H9 (cell line): ENCODE measurements at regions not wholly inside any gene's neighbourhood (a gene's known extent, or its start where the extent isn't known, plus 50 kb on each side); places are given as distances from the start of the nearest gene placed in this dataset.

Source experiments
- DNase-seq: peaks from one replicate; pipeline ENCODE4 v3.0.0-alpha.2; 2017
- H2AFZ ChIP-seq: one replicate; pipeline ENCODE4 v1.6.1; 2013; ENCODE audit warnings: mild to moderate bottlenecking, low read length, control low read depth, moderate library complexity
- H2AK5ac ChIP-seq: 2 replicates; pipeline ENCODE4 v1.6.1; 2013; ENCODE audit warnings: low read length, control low read depth, mixed read lengths; ENCODE audit not compliant: insufficient read length
- H2BK120ac ChIP-seq: one replicate; pipeline ENCODE4 v1.6.1; 2013; ENCODE audit warnings: low read depth, mild to moderate bottlenecking, low read length, control low read depth, inconsistent platforms; ENCODE audit not compliant: poor library complexity, severe bottlenecking
- H2BK12ac ChIP-seq: 2 replicates; pipeline ENCODE4 v1.6.1; 2013; ENCODE audit warnings: low read length, control low read depth, mixed read lengths, low read depth; ENCODE audit not compliant: insufficient read length
- H2BK15ac ChIP-seq: 2 replicates; pipeline ENCODE4 v1.6.1; 2013; ENCODE audit warnings: low read depth, low read length, control low read depth
- H2BK20ac ChIP-seq: one replicate; pipeline ENCODE4 v1.6.1; 2013; ENCODE audit warnings: low read depth, mild to moderate bottlenecking, low read length, control low read depth, inconsistent platforms; ENCODE audit not compliant: poor library complexity, severe bottlenecking
- H2BK5ac ChIP-seq: 2 replicates; pipeline ENCODE4 v1.6.1; 2013; ENCODE audit warnings: low read length, control low read depth, mixed read lengths; ENCODE audit not compliant: insufficient read length
- H3K14ac ChIP-seq: 2 replicates; pipeline ENCODE4 v1.6.1; 2013; ENCODE audit warnings: low read length, control low read depth; ENCODE audit not compliant: insufficient read depth
- H3K18ac ChIP-seq: 2 replicates; pipeline ENCODE4 v1.6.1; 2013; ENCODE audit warnings: low read depth, mild to moderate bottlenecking, mixed read lengths, low read length, control low read depth; ENCODE audit not compliant: insufficient read length
- H3K23ac ChIP-seq: 2 replicates; pipeline ENCODE4 v1.6.1; 2013; ENCODE audit warnings: low read length, control low read depth, mixed read lengths, low read depth; ENCODE audit not compliant: insufficient read length
- H3K23me2 ChIP-seq: 2 replicates; pipeline ENCODE4 v1.6.1; 2013; ENCODE audit warnings: low read depth, mild to moderate bottlenecking, mixed read lengths, low read length, control low read depth; ENCODE audit not compliant: insufficient read length, poor library complexity, severe bottlenecking
- H3K27ac ChIP-seq: 2 replicates; pipeline ENCODE4 v1.5.1; 2013; ENCODE audit warnings: low read length, control low read depth, mixed read lengths, low read depth; ENCODE audit not compliant: insufficient read length
- H3K27me3 ChIP-seq: 2 replicates; pipeline ENCODE4 v1.6.1; 2013; ENCODE audit warnings: low read length, control low read depth, inconsistent platforms; ENCODE audit not compliant: insufficient read depth
- H3K4ac ChIP-seq: 2 replicates; pipeline ENCODE4 v1.6.1; 2013; ENCODE audit warnings: low read depth, mild to moderate bottlenecking, control low read depth, inconsistent platforms, low read length, moderate library complexity
- H3K4me1 ChIP-seq: 2 replicates; pipeline ENCODE4 v1.6.1; 2013; ENCODE audit warnings: low read length, control low read depth, inconsistent platforms; ENCODE audit not compliant: insufficient read depth
- H3K4me2 ChIP-seq: 2 replicates; pipeline ENCODE4 v1.6.1; 2013; ENCODE audit warnings: low read length, control low read depth, mixed read lengths; ENCODE audit not compliant: insufficient read length, insufficient read depth
- H3K56ac ChIP-seq: 2 replicates; pipeline ENCODE4 v1.6.1; 2013; ENCODE audit warnings: low read depth, mild to moderate bottlenecking, mixed read lengths, low read length, control low read depth; ENCODE audit not compliant: insufficient read length
- H3K79me1 ChIP-seq: 2 replicates; pipeline ENCODE4 v1.6.1; 2013; ENCODE audit warnings: low read depth, mild to moderate bottlenecking, moderate library complexity, low read length, control low read depth, inconsistent platforms; ENCODE audit not compliant: insufficient read depth, poor library complexity, severe bottlenecking
- H3K79me2 ChIP-seq: 2 replicates; pipeline ENCODE4 v1.6.1; 2013; ENCODE audit warnings: low read length, control low read depth, inconsistent platforms; ENCODE audit not compliant: insufficient read depth
- H3K9ac ChIP-seq: 2 replicates; pipeline ENCODE4 v1.6.1; 2013; ENCODE audit warnings: low read length, control low read depth, mixed read lengths; ENCODE audit not compliant: insufficient read length; ENCODE audit errors: extremely low read depth
- H3K9me3 ChIP-seq: one replicate; pipeline ENCODE4 v1.6.1; 2013; ENCODE audit warnings: low read depth, low read length, inconsistent platforms; ENCODE audit not compliant: control insufficient read depth
- H3T11ph ChIP-seq: one replicate; pipeline ENCODE4 v1.6.1; 2013; ENCODE audit warnings: mild to moderate bottlenecking, low read length, control low read depth, inconsistent platforms
- H4K20me1 ChIP-seq: one replicate; pipeline ENCODE4 v1.6.1; 2013; ENCODE audit not compliant: control insufficient read depth, insufficient read length, insufficient read depth
- H4K5ac ChIP-seq: 2 replicates; pipeline ENCODE4 v1.6.1; 2013; ENCODE audit warnings: low read depth, mild to moderate bottlenecking, mixed read lengths, low read length, control low read depth; ENCODE audit not compliant: insufficient read length
- H4K8ac ChIP-seq: replicated peaks from 2 replicates; pipeline ENCODE4 v1.6.1; 2013; ENCODE audit warnings: low read length, control low read depth, mixed read lengths, low read depth; ENCODE audit not compliant: insufficient read length
- H4K91ac ChIP-seq: 2 replicates; pipeline ENCODE4 v1.6.1; 2013; ENCODE audit warnings: low read depth, mild to moderate bottlenecking, moderate library complexity, mixed read lengths, low read length, control low read depth; ENCODE audit not compliant: insufficient read length
- H3K27ac Mint-ChIP-seq, 3 experiments: 2 replicates in 2 of 3; 3 replicates in 1 of 3; pipeline ENCODE4 v1.8.0; 2020 to 2021; ENCODE audit warnings: mixed read lengths in 3 of 3, mild to moderate bottlenecking in 1 of 3, moderate library complexity in 1 of 3
- H3K27me3 Mint-ChIP-seq: 2 replicates; pipeline ENCODE4 v1.8.0; 2021; ENCODE audit warnings: low read depth, mild to moderate bottlenecking, moderate library complexity, mixed read lengths
- H3K36me3 Mint-ChIP-seq, 3 experiments: 2 replicates in 2 of 3; 3 replicates in 1 of 3; pipeline ENCODE4 v1.8.0; 2020 to 2021; ENCODE audit warnings: low read depth in 3 of 3, mixed read lengths in 3 of 3; ENCODE audit not compliant: insufficient read depth in 1 of 3
- H3K4me1 Mint-ChIP-seq, 2 experiments: 2 replicates each; pipeline ENCODE4 v1.8.0; 2020; ENCODE audit warnings: mixed read lengths in 2 of 2
- H3K4me3 Mint-ChIP-seq, 2 experiments: 2 replicates in 1 of 2; 3 replicates in 1 of 2; pipeline ENCODE4 v1.8.0; 2020 to 2021; ENCODE audit warnings: mild to moderate bottlenecking in 2 of 2, mixed read lengths in 2 of 2, moderate library complexity in 1 of 2
- H3K9me3 Mint-ChIP-seq, 2 experiments: 2 replicates in 1 of 2; 3 replicates in 1 of 2; pipeline ENCODE4 v1.8.0; 2020; ENCODE audit warnings: mild to moderate bottlenecking in 2 of 2, mixed read lengths in 2 of 2, moderate library complexity in 1 of 2
- WGBS: extraction: QIAGEN DNeasy Blood & Tissue Kit; methylation state at CpG from one replicate; pipeline ENCODE4 v1.1.7; 2013; ENCODE audit warnings: missing lambda C conversion rate, low lambda C conversion rate, mixed read lengths; ENCODE audit not compliant: insufficient read length; ENCODE audit errors: extremely low coverage; 5-methylcytosine and 5-hydroxymethylcytosine counted together
- TF ChIP-seq, protein P1 (sequence below): fragments of 200-600 bp; sonication (generic); conservative IDR thresholded peaks from 3 replicates; pipeline ENCODE4 v1.8.0; 2021; ENCODE audit warnings: antibody characterized with exemption, mild to moderate bottlenecking

DNA sequence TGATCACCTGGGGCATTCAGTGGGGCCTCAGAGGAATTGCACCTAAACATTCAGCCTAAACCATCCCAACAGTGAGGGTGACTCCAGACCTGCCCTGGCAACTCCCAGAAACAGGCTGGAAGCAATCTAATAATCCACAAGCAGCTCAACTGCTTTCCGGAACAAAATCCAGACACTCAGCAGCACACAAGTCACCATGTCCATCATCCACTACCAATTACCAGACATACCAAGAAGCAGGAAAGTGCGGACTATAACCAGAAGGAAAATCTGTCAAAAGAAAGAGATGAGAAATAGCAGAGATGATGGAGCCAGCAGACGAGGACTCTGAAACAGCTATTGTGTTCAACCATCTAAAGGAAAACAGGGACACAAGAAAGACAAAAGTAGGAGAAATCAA is 342.6 kb upstream of the ZMIZ1 start:
- Histone ChIP-seq H4K20me1 (no peaks in the 10 kb centered on the region), H3K23me2 (no peaks in the 10 kb centered on the region), H4K8ac (no peak overlapping the region), H3K27ac (no peak overlapping the region), H2AK5ac (no peak overlapping the region), H3K4ac (no peak overlapping the region), H3K9me3 (no peaks in the 10 kb centered on the region), H3K23ac (no peak overlapping the region), H2AFZ (no peak overlapping the region), H3K79me1 (no peaks in the 10 kb centered on the region), H3K4me1 (no peaks in the 10 kb centered on the region), H4K91ac (no peak overlapping the region), H2BK5ac (no peak overlapping the region), H2BK12ac (no peak overlapping the region), H3K4me2 (no peak overlapping the region), H3K18ac (no peak overlapping the region), H3T11ph (no peak overlapping the region), H4K5ac (no peak overlapping the region), H2BK120ac (no peak overlapping the region), H3K56ac (no peak overlapping the region), H3K79me2 (no peaks in the 10 kb centered on the region), H3K14ac (no peak overlapping the region), H2BK20ac (no peak overlapping the region), H3K9ac (no peak overlapping the region), H3K27me3 (no peaks in the 10 kb centered on the region; the same call in 1 of the 2 replicates), H2BK15ac (no peak overlapping the region)
- Mint-ChIP-seq H3K9me3 (no peaks in the 10 kb centered on the region), H3K36me3 (no peaks in the 10 kb centered on the region), H3K27ac (no peak overlapping the region), H3K4me3 (no peak overlapping the region), H3K4me1 (no peaks in the 10 kb centered on the region), H3K27me3 (peaks cover 45% of the 10 kb centered on the region)
- WGBS: no CpG with 5 or more reads among the region's 3 CpGs
- DNase-seq: no peak
- TF ChIP-seq, protein P1, sequence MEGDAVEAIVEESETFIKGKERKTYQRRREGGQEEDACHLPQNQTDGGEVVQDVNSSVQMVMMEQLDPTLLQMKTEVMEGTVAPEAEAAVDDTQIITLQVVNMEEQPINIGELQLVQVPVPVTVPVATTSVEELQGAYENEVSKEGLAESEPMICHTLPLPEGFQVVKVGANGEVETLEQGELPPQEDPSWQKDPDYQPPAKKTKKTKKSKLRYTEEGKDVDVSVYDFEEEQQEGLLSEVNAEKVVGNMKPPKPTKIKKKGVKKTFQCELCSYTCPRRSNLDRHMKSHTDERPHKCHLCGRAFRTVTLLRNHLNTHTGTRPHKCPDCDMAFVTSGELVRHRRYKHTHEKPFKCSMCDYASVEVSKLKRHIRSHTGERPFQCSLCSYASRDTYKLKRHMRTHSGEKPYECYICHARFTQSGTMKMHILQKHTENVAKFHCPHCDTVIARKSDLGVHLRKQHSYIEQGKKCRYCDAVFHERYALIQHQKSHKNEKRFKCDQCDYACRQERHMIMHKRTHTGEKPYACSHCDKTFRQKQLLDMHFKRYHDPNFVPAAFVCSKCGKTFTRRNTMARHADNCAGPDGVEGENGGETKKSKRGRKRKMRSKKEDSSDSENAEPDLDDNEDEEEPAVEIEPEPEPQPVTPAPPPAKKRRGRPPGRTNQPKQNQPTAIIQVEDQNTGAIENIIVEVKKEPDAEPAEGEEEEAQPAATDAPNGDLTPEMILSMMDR: no peak
